Lower lobe of right lung (tissue), 2 donors: ENCODE measurements at regions not wholly inside any gene's neighbourhood (a gene's known extent, or its start where the extent isn't known, plus 50 kb on each side); places are given as distances from the start of the nearest gene placed in this dataset.
A peak's percentile ranks its signal among the peaks of the same experiment; 100 is the strongest.
"Not testable (repeated sequence)": the region's sequence is repeated elsewhere in the genome, so short reads cannot be mapped to it uniquely, and the experiment has no call there.

Source experiments
- ATAC-seq, 2 donors: fragments of 200-7000 bp; cut with Tn5 transposase; one replicate each; pipeline ENCODE4 v1.9.1; 2020 to 2022; ENCODE audit warnings: mild to moderate bottlenecking in 2 of 2, moderate library complexity in 2 of 2
- DNase-seq: peaks from one replicate; pipeline ENCODE4 v3.0.0-alpha.2; 2020
- H3K27ac ChIP-seq: fragments of 200-600 bp; one replicate; pipeline ENCODE4 v1.8.0; 2022
- H3K27me3 ChIP-seq: fragments of 200-600 bp; one replicate; pipeline ENCODE4 v1.8.0; 2022; ENCODE audit warnings: low read depth
- H3K36me3 ChIP-seq: fragments of 200-600 bp; one replicate; pipeline ENCODE4 v1.8.0; 2022; ENCODE audit warnings: mild to moderate bottlenecking
- H3K4me1 ChIP-seq: fragments of 200-600 bp; one replicate; pipeline ENCODE4 v1.8.0; 2022
- H3K4me3 ChIP-seq: fragments of 200-600 bp; one replicate; pipeline ENCODE4 v1.8.0; 2022; ENCODE audit warnings: mild to moderate bottlenecking
- H3K9me3 ChIP-seq: fragments of 200-600 bp; one replicate; pipeline ENCODE4 v1.8.0; 2022
- intact Hi-C: fragments of 100-400 bp; cut with DNase I; formaldehyde crosslinking; loops from one replicate; pipeline ENCODE4 v1.11.0; 2022
- donor health status: DM: no; HTN: yes; CAD: no; lungs with severe emphysema.

DNA sequence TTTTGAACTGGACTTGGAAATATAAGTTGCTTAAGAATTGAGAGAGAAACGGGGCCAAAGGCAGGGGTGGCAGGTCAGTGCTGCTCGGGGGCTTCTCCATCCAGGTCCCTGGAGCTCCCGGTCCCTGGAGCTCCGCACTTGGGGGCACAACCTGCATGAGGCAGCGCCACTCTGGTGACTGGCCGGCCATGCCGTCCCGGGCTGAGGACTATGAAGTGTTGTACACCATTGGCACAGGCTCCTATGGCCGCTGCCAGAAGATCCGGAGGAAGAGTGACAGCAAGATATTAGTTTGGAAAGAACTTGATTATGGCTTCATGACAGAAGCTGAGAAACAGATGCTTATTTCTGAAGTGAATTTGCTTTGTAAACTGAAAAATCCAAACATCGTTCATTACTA is 76.9 kb upstream of the POTEG start:
- H3K36me3 ChIP-seq, intact Hi-C loops, H3K27me3 ChIP-seq, ATAC-seq, DNase-seq, H3K4me3 ChIP-seq, H3K4me1 ChIP-seq, H3K27ac ChIP-seq, H3K9me3 ChIP-seq: not testable (repeated sequence)

DNA sequence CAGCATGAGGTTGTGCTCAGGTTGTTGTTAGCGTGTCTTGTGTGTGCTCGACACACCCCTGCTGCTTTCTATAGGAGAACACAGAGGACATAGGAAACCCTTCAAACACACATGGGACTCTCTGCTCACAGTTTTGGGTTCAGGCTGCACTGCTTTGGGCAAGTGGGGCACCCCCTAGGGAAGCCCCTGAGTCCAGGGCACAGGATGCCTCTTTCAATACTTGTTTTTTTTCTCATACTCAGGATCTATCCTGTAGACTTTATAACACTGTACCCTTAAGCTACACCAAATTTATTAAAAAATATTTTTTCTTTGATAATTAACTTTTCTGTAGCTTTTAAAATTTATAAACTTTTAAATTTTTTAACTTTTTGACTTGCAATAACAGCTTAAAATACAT is 55.3 kb upstream of the POTEG start:
- not testable (repeated sequence) for DNase-seq, H3K4me1 ChIP-seq

DNA sequence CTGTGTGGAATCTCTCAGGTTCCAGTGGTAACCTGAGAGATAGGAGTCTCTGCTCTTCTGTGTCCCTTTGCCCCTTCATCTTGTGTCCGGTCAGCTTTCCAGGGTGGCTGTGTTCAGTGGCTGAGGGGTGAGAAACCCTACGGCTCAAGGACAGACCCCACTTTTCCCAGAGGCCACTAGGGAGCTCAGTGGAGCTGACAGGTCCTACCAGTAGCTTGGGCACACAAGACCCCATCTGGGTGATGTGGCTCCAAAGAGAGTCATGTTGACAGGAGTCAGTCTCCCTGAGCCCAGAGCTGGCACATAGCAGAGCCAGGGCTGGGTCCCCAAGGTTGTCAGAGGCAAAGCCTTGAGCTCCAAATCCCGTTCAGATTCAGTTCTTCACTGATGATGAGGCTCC is 54.3 kb upstream of the POTEG start:
- intact Hi-C loops, H3K4me1 ChIP-seq, H3K9me3 ChIP-seq, ATAC-seq, H3K27me3 ChIP-seq, H3K36me3 ChIP-seq, H3K27ac ChIP-seq, DNase-seq, H3K4me3 ChIP-seq: not testable (repeated sequence)

More for the DNA sequence above, 55.3 kb upstream of the POTEG start:
- intact Hi-C loops, H3K4me3 ChIP-seq, H3K36me3 ChIP-seq, H3K27me3 ChIP-seq, H3K27ac ChIP-seq, H3K9me3 ChIP-seq, ATAC-seq: not testable (repeated sequence)

DNA sequence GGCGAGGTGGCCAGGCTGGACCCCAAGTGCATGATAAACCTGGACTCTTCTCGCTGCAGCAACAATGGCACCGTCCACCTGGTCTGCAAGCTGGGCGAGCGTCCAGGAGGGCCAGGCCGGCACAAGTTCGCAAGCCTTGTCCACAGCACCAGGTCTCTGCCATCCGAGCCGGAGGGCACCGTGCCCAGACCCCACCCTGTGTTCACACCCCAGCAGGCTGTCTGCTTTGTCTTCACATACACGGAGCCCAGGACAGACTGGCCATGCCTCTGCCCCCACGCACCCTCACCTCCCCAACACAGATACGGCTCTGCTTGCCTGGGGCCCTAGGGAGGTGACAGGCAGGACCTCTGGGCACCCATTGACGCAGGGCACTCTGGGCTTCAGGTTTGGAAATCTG is 53.5 kb upstream of the POTEG start:
- peak; percentile 22 to 49 for ATAC-seq
- intact Hi-C loops, H3K27ac ChIP-seq, H3K36me3 ChIP-seq, DNase-seq, H3K4me3 ChIP-seq, H3K4me1 ChIP-seq, H3K27me3 ChIP-seq, H3K9me3 ChIP-seq: not testable (repeated sequence)

DNA sequence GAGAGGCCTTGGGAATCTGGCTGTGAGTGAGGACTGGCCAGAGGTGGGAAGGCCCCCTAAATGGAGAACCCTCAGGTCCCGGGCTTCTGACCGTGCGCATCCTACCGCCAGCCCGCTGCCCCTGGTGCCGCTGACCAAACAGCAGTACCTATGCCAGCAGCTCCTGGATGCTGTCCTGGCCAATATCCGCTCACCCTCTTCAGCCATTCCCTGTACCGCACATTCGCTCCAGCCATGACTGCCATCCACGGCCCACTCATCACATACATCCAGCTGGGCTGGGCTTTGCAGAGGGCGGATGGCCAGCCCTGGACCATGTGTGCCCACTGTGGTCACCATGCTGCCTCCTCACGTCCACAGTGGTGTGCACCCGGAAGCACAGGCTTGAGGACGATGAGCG is 53.1 kb upstream of the POTEG start:
- H3K9me3 ChIP-seq, H3K4me3 ChIP-seq, intact Hi-C loops, H3K36me3 ChIP-seq, H3K4me1 ChIP-seq, H3K27me3 ChIP-seq, H3K27ac ChIP-seq: not testable (repeated sequence)
- DNase-seq (peak; percentile 24), ATAC-seq (peak; percentile 27 to 53)

DNA sequence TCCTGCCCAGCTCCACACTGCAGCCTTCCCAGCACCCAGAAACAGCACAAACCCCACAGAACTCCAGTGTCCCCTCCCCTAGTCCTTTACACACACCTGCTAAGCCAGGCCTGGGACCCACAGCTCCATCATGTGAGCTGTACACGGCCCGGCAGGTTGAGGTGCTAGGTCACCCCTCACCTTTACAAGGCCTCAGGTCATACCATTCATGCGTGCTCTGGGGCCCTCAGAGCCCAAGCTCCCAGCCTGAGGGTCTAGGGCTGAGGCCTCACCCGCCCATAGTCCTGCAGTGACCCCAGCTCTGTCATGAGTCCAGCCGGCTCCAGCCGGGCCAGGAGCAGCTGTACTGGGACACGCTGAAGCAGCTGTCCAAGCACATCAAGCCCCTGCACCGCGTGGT is 51.2 kb upstream of the POTEG start:
- H3K27ac ChIP-seq, intact Hi-C loops, H3K4me3 ChIP-seq, H3K27me3 ChIP-seq, H3K36me3 ChIP-seq, H3K4me1 ChIP-seq, H3K9me3 ChIP-seq: not testable (repeated sequence)
- peak; percentile 44 for DNase-seq
- ATAC-seq, result peak; percentile 12 to 31
